ENCODE measurements at regions not wholly inside any gene's neighbourhood (a gene's known extent, or its start where the extent isn't known, plus 50 kb on each side); places are given as distances from the start of the nearest gene placed in this dataset.

GRCh38 chr15:26439681-26440080, 333.2 kb downstream of the GABRB3 start:
- TF ChIP-seq CTCF (conservative IDR thresholded peaks at IDR 0.05): no peak
- TF ChIP-seq EZH2 (IDR thresholded peaks at IDR 0.05; ENCODE audit: low read depth): no peak

All from PC-9 (cell line).